Neuronal stem cell (in vitro differentiated cells): ENCODE measurements at regions not wholly inside any gene's neighbourhood (a gene's known extent, or its start where the extent isn't known, plus 50 kb on each side); places are given as distances from the start of the nearest gene placed in this dataset.

Experiments
- DNase-seq: peaks from one replicate; pipeline ENCODE4 v3.0.0-alpha.2; 2013; ENCODE audit warnings: low spot score
- H2AFZ ChIP-seq: one replicate; pipeline ENCODE4 v1.6.1; 2013; ENCODE audit warnings: mild to moderate bottlenecking, low read length, inconsistent platforms
- H2AK5ac ChIP-seq: 2 replicates; pipeline ENCODE4 v1.6.1; 2013; ENCODE audit warnings: low read depth, mild to moderate bottlenecking, inconsistent platforms, low read length, moderate library complexity, mixed read lengths
- H2BK120ac ChIP-seq: 2 replicates; pipeline ENCODE4 v1.6.1; 2013; ENCODE audit warnings: low read depth, mild to moderate bottlenecking, inconsistent platforms, low read length, moderate library complexity, mixed read lengths
- H2BK12ac ChIP-seq: one replicate; pipeline ENCODE4 v1.6.1; 2013; ENCODE audit warnings: low read length, inconsistent platforms
- H2BK15ac ChIP-seq: 2 replicates; pipeline ENCODE4 v1.6.1; 2013; ENCODE audit warnings: mild to moderate bottlenecking, low read length, inconsistent platforms, mixed read lengths
- H2BK5ac ChIP-seq: one replicate; pipeline ENCODE4 v1.6.1; 2013; ENCODE audit warnings: inconsistent platforms, mild to moderate bottlenecking, low read length, moderate library complexity
- H3K14ac ChIP-seq: one replicate; pipeline ENCODE4 v1.6.1; 2013; ENCODE audit warnings: low read length, inconsistent platforms
- H3K18ac ChIP-seq: 2 replicates; pipeline ENCODE4 v1.6.1; 2013; ENCODE audit warnings: low read length, inconsistent platforms
- H3K23ac ChIP-seq: 2 replicates; pipeline ENCODE4 v1.6.1; 2013; ENCODE audit warnings: low read depth, mild to moderate bottlenecking, mixed read lengths, low read length, inconsistent platforms; ENCODE audit not compliant: poor library complexity
- H3K27ac ChIP-seq: replicated peaks from 3 replicates; pipeline ENCODE4 v1.5.1; 2013; ENCODE audit warnings: low read length, inconsistent platforms
- H3K27me3 ChIP-seq, 3 experiments: 2 replicates each; pipeline ENCODE4 v1.6.1; 2013; ENCODE audit warnings: low read length in 3 of 3, mild to moderate bottlenecking in 2 of 3, inconsistent platforms in 1 of 3, low read depth in 1 of 3, mixed read lengths in 1 of 3, moderate library complexity in 1 of 3; ENCODE audit not compliant: control insufficient read depth in 3 of 3, insufficient read depth in 3 of 3
- H3K36me3 ChIP-seq, 2 donors: replicated peaks in 1 of 2; 2 replicates each; pipeline ENCODE4 v1.6.1; 2013; ENCODE audit warnings: low read length in 2 of 2; ENCODE audit not compliant: control insufficient read depth in 2 of 2, insufficient read depth in 2 of 2
- H3K4ac ChIP-seq: 2 replicates; pipeline ENCODE4 v1.6.1; 2013; ENCODE audit warnings: inconsistent platforms, mild to moderate bottlenecking, low read length, moderate library complexity
- H3K4me1 ChIP-seq, 2 donors: 1 replicate in 1 of 2; 2 replicates in 1 of 2; pipeline ENCODE4 v1.6.1; 2013; ENCODE audit warnings: low read length in 2 of 2, low read depth in 1 of 2; ENCODE audit not compliant: control insufficient read depth in 2 of 2, insufficient read depth in 1 of 2
- H3K4me2 ChIP-seq: one replicate; pipeline ENCODE4 v1.6.1; 2013; ENCODE audit warnings: mild to moderate bottlenecking, low read length, inconsistent platforms; ENCODE audit not compliant: insufficient read depth, poor library complexity, severe bottlenecking
- H3K4me3 ChIP-seq, 2 donors: 2 replicates each; pipeline ENCODE4 v1.5.1; 2013; ENCODE audit warnings: low read length in 2 of 2, mild to moderate bottlenecking in 2 of 2, inconsistent platforms in 1 of 2, moderate library complexity in 1 of 2
- H3K79me1 ChIP-seq: one replicate; pipeline ENCODE4 v1.6.1; 2013; ENCODE audit warnings: low read depth, mild to moderate bottlenecking, inconsistent platforms, low read length, moderate library complexity
- H3K9ac ChIP-seq: one replicate; pipeline ENCODE4 v1.6.1; 2013; ENCODE audit warnings: mild to moderate bottlenecking, low read depth, low read length, inconsistent platforms; ENCODE audit not compliant: poor library complexity
- H3K9me3 ChIP-seq, 2 donors: replicated peaks in 1 of 2; 2 replicates each; pipeline versions ENCODE3 to v1.6.1; 2013; ENCODE audit warnings: low read length in 2 of 2, mild to moderate bottlenecking in 2 of 2, inconsistent platforms in 1 of 2, low read depth in 1 of 2, mixed read lengths in 1 of 2, moderate library complexity in 1 of 2; ENCODE audit not compliant: control insufficient read depth in 2 of 2, insufficient read depth in 1 of 2
- H4K8ac ChIP-seq: one replicate; pipeline ENCODE4 v1.6.1; 2013; ENCODE audit warnings: low read depth, mild to moderate bottlenecking, inconsistent platforms, low read length, moderate library complexity
- H4K91ac ChIP-seq: one replicate; pipeline ENCODE4 v1.6.1; 2013; ENCODE audit warnings: low read length, low read depth, mild to moderate bottlenecking, inconsistent platforms; ENCODE audit not compliant: poor library complexity
- WGBS, 2 donors: extraction: QIAGEN DNeasy Blood & Tissue Kit; methylation state at CpG; one replicate each; pipeline ENCODE4 v1.1.7; 2013; ENCODE audit warnings: missing lambda C conversion rate in 2 of 2, mixed read lengths in 1 of 2; ENCODE audit not compliant: insufficient read length in 2 of 2, insufficient replicate concordance in 1 of 2; ENCODE audit errors: extremely low coverage in 2 of 2; 5-methylcytosine and 5-hydroxymethylcytosine counted together

DNA sequence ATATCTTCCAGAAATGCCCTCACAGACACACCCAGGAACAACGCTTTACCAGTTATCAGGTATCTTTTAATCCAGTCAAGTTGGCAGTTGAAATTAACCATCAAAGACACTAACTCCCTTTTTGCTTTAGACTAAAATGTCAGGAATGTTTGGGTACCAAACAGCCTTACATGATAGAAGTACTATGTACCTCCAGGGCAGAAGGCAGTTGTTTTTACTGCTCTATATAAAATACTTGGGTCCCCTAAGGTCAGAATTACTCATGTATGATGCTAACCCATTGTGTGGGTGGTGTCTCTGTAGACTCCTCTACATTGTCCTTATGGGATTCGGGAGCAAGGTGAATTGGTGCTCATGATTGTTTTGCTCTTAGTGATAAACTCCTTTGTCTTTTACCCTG, 492.5 kb upstream of the FLRT2 start:
- no peak overlapping the region for H2BK120ac ChIP-seq
- H3K4ac ChIP-seq = no peak overlapping the region
- no peak overlapping the region for H3K23ac ChIP-seq
- H3K14ac ChIP-seq = no peak overlapping the region
- no peaks in the 10 kb centered on the region for H3K36me3 ChIP-seq
- H3K4me1 ChIP-seq = no peaks in the 10 kb centered on the region
- no peak overlapping the region for H4K91ac ChIP-seq
- H3K79me1 ChIP-seq = no peaks in the 10 kb centered on the region
- no peak overlapping the region for H4K8ac ChIP-seq
- H2BK5ac ChIP-seq = no peak overlapping the region
- H2BK15ac ChIP-seq = no peak overlapping the region
- H3K4me2 ChIP-seq = no peak overlapping the region
- no peak overlapping the region for H2AFZ ChIP-seq
- H2AK5ac ChIP-seq = no peak overlapping the region
- no peak overlapping the region for H3K18ac ChIP-seq
- H3K27ac ChIP-seq = no peak overlapping the region
- no peak for DNase-seq
- H3K9me3 ChIP-seq = no peaks in the 10 kb centered on the region
- H3K27me3 ChIP-seq = no peaks in the 10 kb centered on the region
- H2BK12ac ChIP-seq = no peak overlapping the region
- no CpG with 5 or more reads among the region's 2 CpGs for WGBS, 2 donors
- no peak overlapping the region for H3K9ac ChIP-seq
- H3K4me3 ChIP-seq = no peak overlapping the region

DNA sequence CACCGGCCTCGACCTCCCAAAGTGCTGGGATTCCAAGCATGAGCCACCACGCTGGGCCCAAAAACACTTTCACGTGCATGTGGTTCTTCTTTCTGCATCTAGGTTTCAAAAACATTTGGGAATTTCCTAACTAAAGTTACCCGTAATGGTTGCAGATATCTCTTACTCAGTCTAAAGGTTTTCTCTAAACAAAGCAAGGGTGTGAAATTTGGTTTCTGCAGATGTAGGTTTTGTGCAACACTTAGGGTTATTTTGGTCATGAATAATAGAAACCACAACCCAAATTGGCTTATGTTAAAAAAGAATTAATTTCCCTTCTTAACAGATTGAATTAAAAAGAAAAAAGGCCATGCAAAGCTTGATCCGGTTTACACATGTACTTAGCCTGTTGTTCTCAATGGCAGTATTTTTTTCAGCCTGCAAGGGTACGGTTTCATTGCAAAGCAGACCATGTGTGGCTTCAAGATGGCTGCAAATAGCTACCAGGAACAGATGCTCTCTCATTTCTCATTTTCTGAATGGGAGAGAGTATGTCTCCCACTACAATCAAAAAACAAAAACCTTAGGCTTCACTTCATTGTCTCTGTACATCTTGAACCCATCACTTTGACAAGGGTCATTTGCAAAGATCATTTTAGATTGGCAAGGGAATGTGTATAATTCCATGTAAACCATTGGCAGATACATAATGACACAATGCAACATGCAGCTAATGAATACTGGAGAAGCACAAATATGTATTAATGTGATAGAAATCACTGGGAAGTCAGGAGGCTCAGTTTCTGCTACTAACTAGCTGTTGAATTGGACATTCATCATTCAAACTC, 491.2 kb upstream of the FLRT2 start:
- Histone ChIP-seq H2BK120ac (no peak overlapping the region), H3K14ac (no peak overlapping the region), H2AFZ (no peak overlapping the region), H3K79me1 (no peaks in the 10 kb centered on the region), H2BK12ac (no peak overlapping the region), H3K4me3 (no peak overlapping the region), H3K9ac (no peak overlapping the region), H2BK15ac (no peak overlapping the region), H3K27me3 (no peaks in the 10 kb centered on the region), H3K23ac (no peak overlapping the region), H4K91ac (no peak overlapping the region), H3K27ac (no peak overlapping the region), H3K9me3 (no peaks in the 10 kb centered on the region), H4K8ac (no peak overlapping the region), H3K4me2 (no peak overlapping the region), H3K18ac (no peak overlapping the region), H3K36me3 (no peaks in the 10 kb centered on the region), H3K4me1 (no peaks in the 10 kb centered on the region), H3K4ac (no peak overlapping the region), H2BK5ac (no peak overlapping the region), H2AK5ac (no peak overlapping the region)
- no CpG with 5 or more reads among the region's 7 CpGs for WGBS, 2 donors
- no peak for DNase-seq

DNA sequence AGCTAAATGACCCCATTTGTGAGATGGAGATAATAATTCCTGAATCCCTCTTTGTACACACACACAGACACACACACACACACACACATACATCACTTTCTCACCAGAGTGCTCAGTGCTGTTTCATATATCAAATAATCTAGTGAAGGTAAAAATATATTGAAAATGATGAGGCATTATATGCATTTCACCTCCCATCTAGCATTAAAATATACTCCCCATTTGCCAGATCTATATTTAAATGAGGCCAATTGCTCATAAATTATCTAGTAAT, 490.7 kb upstream of the FLRT2 start:
- Histone ChIP-seq H2BK5ac (no peak overlapping the region), H3K4me2 (no peak overlapping the region), H3K27ac (no peak overlapping the region), H3K79me1 (no peaks in the 10 kb centered on the region), H2AK5ac (no peak overlapping the region), H3K14ac (no peak overlapping the region), H3K23ac (no peak overlapping the region), H3K9ac (no peak overlapping the region), H3K18ac (no peak overlapping the region), H3K4me3 (no peak overlapping the region), H2BK12ac (no peak overlapping the region), H3K9me3 (no peaks in the 10 kb centered on the region), H3K27me3 (no peaks in the 10 kb centered on the region), H3K4ac (no peak overlapping the region), H3K4me1 (no peaks in the 10 kb centered on the region), H2BK120ac (no peak overlapping the region), H4K91ac (no peak overlapping the region), H2BK15ac (no peak overlapping the region), H4K8ac (no peak overlapping the region), H3K36me3 (no peaks in the 10 kb centered on the region), H2AFZ (no peak overlapping the region)
- DNase-seq = no peak

DNA sequence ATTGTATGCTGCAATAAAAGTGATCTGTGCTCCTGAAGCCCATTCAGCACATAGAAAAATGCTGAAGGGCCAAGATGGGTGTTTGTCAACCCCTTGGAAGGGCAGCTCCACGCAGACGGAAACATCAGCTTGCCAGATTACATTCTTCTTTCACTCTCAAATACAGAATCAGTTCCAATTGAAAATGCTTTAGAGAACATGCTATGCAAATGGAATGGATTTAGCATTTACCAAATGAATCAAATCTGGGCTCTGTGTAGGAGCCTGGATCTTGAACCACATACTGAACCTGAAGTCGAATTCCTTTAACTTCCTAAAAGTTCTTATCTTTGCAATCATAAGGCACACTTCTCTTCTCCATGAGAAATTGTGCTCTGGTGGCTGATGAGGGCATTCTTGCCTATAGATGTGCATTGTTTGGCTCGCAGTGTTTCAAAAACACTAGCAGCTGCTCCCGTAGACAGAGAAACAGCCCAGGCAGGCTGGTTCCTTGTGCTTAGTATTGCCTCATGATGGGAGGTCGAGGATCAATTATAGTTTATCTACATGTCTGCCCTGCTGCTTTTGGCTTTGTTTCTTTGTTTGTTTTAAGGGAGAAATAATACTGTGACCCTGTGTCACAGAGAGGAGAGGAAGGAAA, 489.8 kb upstream of the FLRT2 start:
- Histone ChIP-seq H2AK5ac (no peak overlapping the region), H2BK5ac (no peak overlapping the region), H2BK120ac (no peak overlapping the region), H2BK15ac (no peak overlapping the region), H3K23ac (no peak overlapping the region), H3K27ac (no peak overlapping the region), H3K14ac (no peak overlapping the region), H3K36me3 (no peaks in the 10 kb centered on the region), H2BK12ac (no peak overlapping the region), H2AFZ (peak overlapping the region; percentile 10), H3K79me1 (no peaks in the 10 kb centered on the region), H3K9ac (no peak overlapping the region), H3K27me3 (no peaks in the 10 kb centered on the region), H3K18ac (no peak overlapping the region), H3K4me2 (no peak overlapping the region), H3K4me1 (no peaks in the 10 kb centered on the region), H3K4ac (no peak overlapping the region), H3K9me3 (no peaks in the 10 kb centered on the region), H3K4me3 (no peak overlapping the region), H4K91ac (no peak overlapping the region), H4K8ac (no peak overlapping the region)
- WGBS, 2 donors = no CpG with 5 or more reads among the region's 6 CpGs
- DNase-seq = no peak
